ENCODE measurements at regions not wholly inside any gene's neighbourhood (a gene's known extent, or its start where the extent isn't known, plus 50 kb on each side); places are given as distances from the start of the nearest gene placed in this dataset.
"Not testable (repeated sequence)": the region's sequence is repeated elsewhere in the genome, so short reads cannot be mapped to it uniquely, and the experiment has no call there.

GRCh38 chr15:66886241-66886675 lies 179.1 kb upstream of the SMAD3 start:
- 81 to 83% methylated on average over 9 of the region's 9 CpGs for WGBS, 2 donors
- intact Hi-C loops (cut with DNase I): no loop called here
- Histone ChIP-seq H3K9me3 (no peaks in the 10 kb centered on the region), H3K4me3 (no peak overlapping the region), H3K4me1 (peaks cover 24% of the 10 kb centered on the region), H3K36me3 (replicated peaks in 1 of 2; ENCODE audit: insufficient read depth in 1 of 2, low read depth in 2 of 2) (no peaks in the 10 kb centered on the region), H3K27me3 (no peaks in the 10 kb centered on the region), H3K27ac (no peak overlapping the region)
- DNase-seq (no peak), ATAC-seq (no peak)
- TF ChIP-seq CTCF (IDR thresholded peaks at IDR 0.05): no peak
- TF ChIP-seq POLR2A (IDR thresholded peaks at IDR 0.05): no peak

- Histone ChIP-seq H3K9me3 (no peaks in the 10 kb centered on the region), H3K27me3 (no peaks in the 10 kb centered on the region), H3K4me1 (peaks cover 24% of the 10 kb centered on the region), H3K36me3 (replicated peaks in 1 of 2; ENCODE audit: insufficient read depth in 1 of 2, low read depth in 2 of 2) (no peaks in the 10 kb centered on the region), H3K4me3 (no peak overlapping the region), H3K27ac (no peak overlapping the region)
- WGBS, 2 donors: 78 to 80% methylated on average over 7 of the region's 7 CpGs
- no peak for ATAC-seq
- intact Hi-C loops (cut with DNase I): no loop called here
- DNase-seq: no peak
- TF ChIP-seq CTCF (IDR thresholded peaks at IDR 0.05): no peak
- TF ChIP-seq POLR2A (IDR thresholded peaks at IDR 0.05): no peak
Measured at GRCh38 chr15:66886686-66887273, 178.6 kb upstream of the SMAD3 start.

- H3K27ac ChIP-seq; DNase-seq; H3K9me3 ChIP-seq; intact Hi-C loops (cut with DNase I); H3K27me3 ChIP-seq; H3K4me1 ChIP-seq; H3K36me3 ChIP-seq (replicated peaks in 1 of 2; ENCODE audit: insufficient read depth in 1 of 2, low read depth in 2 of 2); H3K4me3 ChIP-seq; ATAC-seq: not testable (repeated sequence)
Measured at GRCh38 chr15:66889298-66889697, 176.1 kb upstream of the SMAD3 start.

GRCh38 chr15:66891776-66892175 lies 173.6 kb upstream of the SMAD3 start:
- Histone ChIP-seq H3K4me1 (peaks cover 4% of the 10 kb centered on the region), H3K9me3 (no peaks in the 10 kb centered on the region), H3K27ac (no peak overlapping the region), H3K27me3 (no peaks in the 10 kb centered on the region), H3K4me3 (no peak overlapping the region), H3K36me3 (replicated peaks in 1 of 2; ENCODE audit: insufficient read depth in 1 of 2, low read depth in 2 of 2) (no peaks in the 10 kb centered on the region)
- TF ChIP-seq CTCF (IDR thresholded peaks at IDR 0.05): no peak
- no peak for TF ChIP-seq POLR2A (IDR thresholded peaks at IDR 0.05)
- DNase-seq (no peak), ATAC-seq (no peak)
- WGBS, 2 donors: 12 to 16% methylated on average over 2 of the region's 2 CpGs
- intact Hi-C loops (cut with DNase I): no loop called here

GRCh38 chr15:66893294-66893693 lies 172.1 kb upstream of the SMAD3 start:
- H3K27ac ChIP-seq: no peak overlapping the region
- H3K4me1 ChIP-seq: peaks cover 9% of the 10 kb centered on the region
- no peaks in the 10 kb centered on the region for H3K36me3 ChIP-seq (replicated peaks in 1 of 2; ENCODE audit: insufficient read depth in 1 of 2, low read depth in 2 of 2)
- 83 to 89% methylated on average over 4 of the region's 4 CpGs for WGBS, 2 donors
- TF ChIP-seq POLR2A (IDR thresholded peaks at IDR 0.05): no peak
- no peak for TF ChIP-seq CTCF (IDR thresholded peaks at IDR 0.05)
- H3K9me3 ChIP-seq: no peaks in the 10 kb centered on the region
- H3K4me3 ChIP-seq: no peak overlapping the region
- ATAC-seq (no peak), DNase-seq (no peak)
- no peaks in the 10 kb centered on the region for H3K27me3 ChIP-seq
- intact Hi-C loops (cut with DNase I): no loop called here

All from body of pancreas (tissue), 4 donors.